ENCODE measurements at regions not wholly inside any gene's neighbourhood (a gene's known extent, or its start where the extent isn't known, plus 50 kb on each side); places are given as distances from the start of the nearest gene placed in this dataset.

DNA sequence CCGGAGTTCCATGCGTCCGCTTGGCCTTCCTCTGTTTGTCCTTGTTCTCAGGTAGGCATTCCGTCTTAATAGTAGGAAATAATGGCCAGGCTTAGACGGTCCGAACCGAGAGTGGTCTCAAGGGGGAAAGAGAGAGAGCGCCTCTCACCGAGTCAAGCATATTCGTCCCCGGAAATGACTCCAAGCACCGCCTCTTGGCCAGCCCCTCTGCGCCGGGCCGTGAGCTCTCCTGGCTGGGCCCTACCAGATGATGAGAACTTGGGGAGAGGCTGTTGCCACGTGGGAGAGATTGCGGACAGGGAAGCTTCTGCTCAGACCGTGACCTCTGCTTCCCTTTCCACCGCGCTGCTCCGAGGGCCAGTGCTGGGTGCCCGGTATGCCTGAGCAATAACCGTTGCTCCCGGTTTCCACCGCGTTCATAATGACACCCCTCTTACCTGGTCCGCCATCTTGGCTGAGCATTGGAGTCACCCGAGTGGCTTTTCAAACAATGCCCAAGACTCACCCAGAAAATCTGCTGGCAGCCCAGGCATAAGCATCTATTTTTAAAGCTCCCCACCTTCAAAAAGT lies 251.1 kb upstream of the SHH start:
- Histone ChIP-seq H3K27me3 (ENCODE audit: control insufficient read depth, insufficient read depth, low read length) (no peaks in the 10 kb centered on the region), H3K36me3 (ENCODE audit: control insufficient read depth, insufficient read depth, low read length) (no peaks in the 10 kb centered on the region), H3K27ac (ENCODE audit: low read length) (no peak overlapping the region), H3K4me3 (ENCODE audit: low read length) (no peak overlapping the region), H3K4me1 (ENCODE audit: control insufficient read depth, insufficient read depth, low read length) (peaks cover 12% of the 10 kb centered on the region), H3K9me3 (ENCODE audit: control insufficient read depth, low read depth, low read length) (no peaks in the 10 kb centered on the region)
- WGBS (ENCODE audit: insufficient coverage, low lambda C conversion rate) = no CpG with 5 or more reads among the region's 28 CpGs
- no peak for DNase-seq

DNA sequence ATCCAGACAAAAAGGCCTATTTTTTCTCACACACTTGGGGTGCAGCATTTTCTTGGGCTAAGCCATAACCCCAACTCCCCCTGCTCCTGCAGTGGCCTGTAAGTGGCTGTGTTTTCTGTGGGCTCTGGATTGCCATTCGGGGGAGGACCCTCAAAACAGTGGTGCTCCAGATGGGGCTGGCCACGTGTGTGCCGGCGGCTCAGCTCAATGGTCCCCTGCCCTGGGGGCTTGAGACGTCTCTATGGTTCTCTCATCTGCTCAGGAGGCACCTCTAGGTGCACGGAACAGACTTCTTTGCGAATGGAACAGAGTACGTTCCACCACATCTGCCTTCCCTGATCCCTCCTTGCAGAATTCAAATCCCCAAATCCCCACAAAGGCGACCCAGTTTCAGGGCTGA lies 250.0 kb upstream of the SHH start:
- Histone ChIP-seq H3K4me1 (ENCODE audit: control insufficient read depth, insufficient read depth, low read length) (peaks cover 12% of the 10 kb centered on the region), H3K4me3 (ENCODE audit: low read length) (no peak overlapping the region), H3K36me3 (ENCODE audit: control insufficient read depth, insufficient read depth, low read length) (no peaks in the 10 kb centered on the region), H3K27me3 (ENCODE audit: control insufficient read depth, insufficient read depth, low read length) (no peaks in the 10 kb centered on the region), H3K27ac (ENCODE audit: low read length) (no peak overlapping the region), H3K9me3 (ENCODE audit: control insufficient read depth, low read depth, low read length) (no peaks in the 10 kb centered on the region)
- no peak for DNase-seq
- no CpG with 5 or more reads among the region's 9 CpGs for WGBS (ENCODE audit: insufficient coverage, low lambda C conversion rate)

DNA sequence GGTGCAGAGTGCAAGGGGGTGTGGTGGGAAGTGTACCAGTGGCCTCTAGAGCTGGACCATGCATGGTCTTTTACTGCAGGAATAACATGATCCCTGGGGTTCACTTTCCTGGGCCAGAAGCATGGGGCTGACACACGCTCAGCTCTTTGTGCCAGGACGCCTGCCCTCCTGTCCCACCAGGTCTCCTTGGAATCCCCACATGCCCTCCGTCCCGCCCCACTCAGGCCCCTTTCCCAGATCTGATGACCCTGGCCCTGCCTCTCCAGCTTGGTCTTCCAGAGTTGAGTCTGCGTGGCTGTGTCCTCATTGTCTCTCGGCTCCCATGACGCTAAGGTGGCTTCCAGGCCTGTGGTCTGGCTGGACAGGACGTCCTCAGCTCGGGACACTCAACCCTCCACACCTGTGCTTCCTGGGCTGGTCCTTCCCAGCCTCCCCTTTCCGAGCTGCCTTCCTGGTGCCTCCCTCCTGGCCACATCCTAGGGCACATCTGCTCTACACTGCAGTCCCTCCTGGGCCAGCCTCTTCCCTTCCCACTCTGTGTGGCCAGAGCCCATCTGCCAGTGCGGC lies 249.5 kb upstream of the SHH start:
- Histone ChIP-seq H3K9me3 (ENCODE audit: control insufficient read depth, low read depth, low read length) (no peaks in the 10 kb centered on the region), H3K4me3 (ENCODE audit: low read length) (no peak overlapping the region), H3K27ac (ENCODE audit: low read length) (no peak overlapping the region), H3K36me3 (ENCODE audit: control insufficient read depth, insufficient read depth, low read length) (no peaks in the 10 kb centered on the region), H3K27me3 (ENCODE audit: control insufficient read depth, insufficient read depth, low read length) (no peaks in the 10 kb centered on the region), H3K4me1 (ENCODE audit: control insufficient read depth, insufficient read depth, low read length) (peaks cover 12% of the 10 kb centered on the region)
- 80% methylated on average over 1 of the region's 11 CpGs for whole genome bisulfite sequencing (ENCODE audit: insufficient coverage, low lambda C conversion rate)
- DNase-seq = no peak

DNA sequence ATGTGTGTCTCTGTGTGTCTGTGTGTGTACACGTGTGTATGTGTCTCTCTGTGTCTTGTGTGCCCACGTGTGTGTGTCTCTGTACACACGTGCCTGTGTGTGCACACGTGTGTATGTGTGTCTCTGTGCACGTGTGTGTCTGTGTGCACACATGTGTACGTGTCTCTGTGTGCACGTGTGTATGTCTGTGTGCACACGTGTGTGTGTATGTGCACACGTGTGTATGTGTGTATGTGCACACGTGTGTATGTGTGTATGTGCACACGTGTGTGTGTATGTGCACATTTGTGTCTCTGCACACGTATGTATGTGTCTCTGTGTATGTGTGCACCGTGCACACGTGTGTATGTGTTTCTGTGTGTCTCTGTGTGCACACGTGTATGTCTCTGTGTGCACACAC lies 248.7 kb upstream of the SHH start:
- Histone ChIP-seq H3K9me3 (ENCODE audit: control insufficient read depth, low read depth, low read length) (no peaks in the 10 kb centered on the region), H3K36me3 (ENCODE audit: control insufficient read depth, insufficient read depth, low read length) (no peaks in the 10 kb centered on the region), H3K4me3 (ENCODE audit: low read length) (no peak overlapping the region), H3K27ac (ENCODE audit: low read length) (no peak overlapping the region), H3K4me1 (ENCODE audit: control insufficient read depth, insufficient read depth, low read length) (peaks cover 11% of the 10 kb centered on the region), H3K27me3 (ENCODE audit: control insufficient read depth, insufficient read depth, low read length) (no peaks in the 10 kb centered on the region)
- WGBS (ENCODE audit: insufficient coverage, low lambda C conversion rate) = no CpG with 5 or more reads among the region's 15 CpGs
- no peak for DNase-seq

DNA sequence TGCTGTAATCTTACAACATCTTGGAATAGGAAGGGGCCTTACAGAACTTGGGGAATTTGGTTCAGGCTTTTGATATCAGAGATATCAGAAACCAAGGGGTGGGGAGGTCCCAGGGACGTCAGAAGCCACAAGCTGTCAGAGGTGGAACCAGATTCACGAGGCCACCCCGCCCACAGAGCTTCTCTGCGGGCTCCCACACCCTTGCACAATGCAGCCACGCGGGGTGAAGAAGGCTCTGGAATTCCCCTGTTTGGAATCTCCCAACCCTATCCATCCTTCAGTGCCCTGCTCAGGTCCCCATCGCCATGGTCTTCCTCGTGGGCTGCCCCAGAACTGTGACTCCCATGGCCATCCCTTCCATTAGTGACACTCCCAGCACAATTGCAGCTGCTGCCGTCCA lies 247.1 kb upstream of the SHH start:
- no peak overlapping the region for H3K4me3 ChIP-seq (ENCODE audit: low read length)
- no peaks in the 10 kb centered on the region for H3K36me3 ChIP-seq (ENCODE audit: control insufficient read depth, insufficient read depth, low read length)
- peaks cover under 1% of the 10 kb centered on the region for H3K4me1 ChIP-seq (ENCODE audit: control insufficient read depth, insufficient read depth, low read length)
- whole genome bisulfite sequencing (ENCODE audit: insufficient coverage, low lambda C conversion rate) = no CpG with 5 or more reads among the region's 9 CpGs
- DNase-seq = no peak
- H3K9me3 ChIP-seq (ENCODE audit: control insufficient read depth, low read depth, low read length) = no peaks in the 10 kb centered on the region
- H3K27ac ChIP-seq (ENCODE audit: low read length) = no peak overlapping the region
- H3K27me3 ChIP-seq (ENCODE audit: control insufficient read depth, insufficient read depth, low read length) = no peaks in the 10 kb centered on the region

DNA sequence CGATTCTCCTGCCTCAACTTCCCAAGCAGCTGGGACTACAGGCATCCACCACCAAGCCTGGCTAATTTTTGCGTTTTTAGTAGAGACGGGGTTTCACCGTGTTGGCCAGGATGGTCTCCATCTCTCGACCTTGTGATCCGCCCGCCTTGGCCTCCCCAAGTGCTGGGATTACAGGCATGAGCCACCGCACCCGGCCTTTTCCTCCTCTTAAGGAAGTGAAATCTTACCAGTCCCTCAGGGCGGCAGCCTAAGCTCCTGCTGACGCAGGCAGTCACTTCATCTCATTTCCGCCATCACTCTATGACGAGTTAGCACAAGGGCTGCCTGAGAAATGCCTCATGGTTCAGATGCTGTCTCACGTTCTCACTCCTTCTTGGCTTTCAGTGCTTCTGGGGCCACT lies 246.0 kb upstream of the SHH start:
- WGBS (ENCODE audit: insufficient coverage, low lambda C conversion rate) = no CpG with 5 or more reads among the region's 14 CpGs
- H3K4me3 ChIP-seq (ENCODE audit: low read length) = no peak overlapping the region
- H3K9me3 ChIP-seq (ENCODE audit: control insufficient read depth, low read depth, low read length) = no peaks in the 10 kb centered on the region

DNA sequence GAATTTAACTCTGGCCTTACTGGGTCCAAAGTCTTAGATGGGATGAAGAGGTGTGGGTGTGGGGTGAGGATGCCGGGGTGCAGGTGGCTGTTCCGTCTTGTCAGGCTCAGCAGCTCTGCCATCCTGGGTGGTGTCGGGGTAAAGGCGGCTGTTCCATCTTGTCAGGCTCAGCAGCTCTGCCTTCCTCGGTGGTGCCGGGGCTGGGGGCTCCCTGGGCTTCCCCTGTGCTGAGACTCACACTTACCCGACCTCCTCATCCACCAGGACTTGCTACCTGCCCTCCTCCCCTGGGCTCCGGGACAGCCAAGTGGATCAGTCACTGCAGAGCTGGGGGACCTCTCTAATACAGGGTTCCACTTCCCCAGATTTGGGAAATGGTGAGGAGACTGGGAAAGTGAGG lies 244.3 kb upstream of the SHH start:
- no peak for DNase-seq

More for the DNA sequence above, 246.0 kb upstream of the SHH start:
- no peaks in the 10 kb centered on the region for H3K27me3 ChIP-seq (ENCODE audit: control insufficient read depth, insufficient read depth, low read length)
- no peaks in the 10 kb centered on the region for H3K4me1 ChIP-seq (ENCODE audit: control insufficient read depth, insufficient read depth, low read length)
- no peak overlapping the region for H3K27ac ChIP-seq (ENCODE audit: low read length)
- no peaks in the 10 kb centered on the region for H3K36me3 ChIP-seq (ENCODE audit: control insufficient read depth, insufficient read depth, low read length)
- DNase-seq = no peak

DNA sequence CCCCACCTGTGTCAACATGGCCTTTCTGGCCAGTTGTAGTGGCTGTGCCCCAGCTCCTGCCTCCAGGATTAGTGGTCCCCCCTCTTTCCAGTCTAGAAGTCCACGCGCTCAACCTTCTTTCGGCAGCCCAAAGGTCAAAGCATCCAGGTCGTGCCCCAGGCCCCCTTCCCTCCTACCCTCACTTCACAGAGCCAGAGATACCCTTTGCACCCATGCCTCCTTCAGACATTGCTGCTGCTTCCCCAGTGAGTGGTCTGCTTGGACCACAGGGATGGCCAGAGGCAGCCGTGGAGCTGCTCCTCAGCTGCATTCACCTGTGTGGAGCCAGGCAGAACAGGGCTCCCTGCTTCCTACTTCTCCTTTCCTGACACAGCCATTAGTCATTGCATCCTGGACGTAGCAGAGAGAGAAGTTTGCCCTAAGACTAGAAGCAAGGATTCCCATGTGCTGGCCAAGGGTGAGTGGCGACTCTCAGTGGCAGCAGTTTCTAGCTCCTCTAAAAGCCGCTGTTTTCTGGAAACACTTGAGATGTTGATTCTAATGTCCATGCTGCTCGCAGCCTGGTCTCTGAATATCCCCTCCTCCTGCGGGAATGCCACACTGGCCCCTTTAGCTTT lies 243.1 kb upstream of the SHH start:
- DNase-seq = no peak
- H3K9me3 ChIP-seq (ENCODE audit: control insufficient read depth, low read depth, low read length) = no peaks in the 10 kb centered on the region
- WGBS (ENCODE audit: insufficient coverage, low lambda C conversion rate) = no CpG with 5 or more reads among the region's 10 CpGs
- no peaks in the 10 kb centered on the region for H3K36me3 ChIP-seq (ENCODE audit: control insufficient read depth, insufficient read depth, low read length)
- no peak overlapping the region for H3K4me3 ChIP-seq (ENCODE audit: low read length)
- H3K4me1 ChIP-seq (ENCODE audit: control insufficient read depth, insufficient read depth, low read length) = no peaks in the 10 kb centered on the region
- H3K27ac ChIP-seq (ENCODE audit: low read length) = no peak overlapping the region
- H3K27me3 ChIP-seq (ENCODE audit: control insufficient read depth, insufficient read depth, low read length) = no peaks in the 10 kb centered on the region

More for the DNA sequence above, 244.3 kb upstream of the SHH start:
- no peak overlapping the region for H3K4me3 ChIP-seq (ENCODE audit: low read length)
- WGBS (ENCODE audit: insufficient coverage, low lambda C conversion rate) = 100% methylated on average over 1 of the region's 8 CpGs
- no peak overlapping the region for H3K27ac ChIP-seq (ENCODE audit: low read length)
- H3K27me3 ChIP-seq (ENCODE audit: control insufficient read depth, insufficient read depth, low read length) = no peaks in the 10 kb centered on the region
- H3K4me1 ChIP-seq (ENCODE audit: control insufficient read depth, insufficient read depth, low read length) = no peaks in the 10 kb centered on the region
- no peaks in the 10 kb centered on the region for H3K36me3 ChIP-seq (ENCODE audit: control insufficient read depth, insufficient read depth, low read length)
- no peaks in the 10 kb centered on the region for H3K9me3 ChIP-seq (ENCODE audit: control insufficient read depth, low read depth, low read length)

DNA sequence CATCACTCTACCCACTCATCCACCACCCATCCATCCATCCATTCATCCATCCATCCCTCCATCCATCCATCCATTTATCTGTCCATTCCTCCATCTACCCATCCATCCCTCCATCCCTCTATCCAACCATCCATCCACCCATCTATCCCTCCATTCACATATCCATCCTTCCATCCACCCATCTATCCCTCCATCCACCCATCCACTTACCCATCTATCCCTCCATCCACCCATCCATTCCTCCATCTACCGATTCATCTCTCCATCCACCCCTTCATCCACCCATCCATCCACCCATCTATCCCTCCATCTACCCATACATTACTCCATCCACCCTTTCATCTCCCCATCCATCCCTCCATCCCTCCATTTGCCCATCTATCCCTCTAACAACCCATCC lies 239.6 kb upstream of the SHH start:
- H3K27ac ChIP-seq (ENCODE audit: low read length) = no peak overlapping the region
- H3K4me3 ChIP-seq (ENCODE audit: low read length) = no peak overlapping the region
- no peaks in the 10 kb centered on the region for H3K9me3 ChIP-seq (ENCODE audit: control insufficient read depth, low read depth, low read length)
- no peaks in the 10 kb centered on the region for H3K36me3 ChIP-seq (ENCODE audit: control insufficient read depth, insufficient read depth, low read length)
- H3K4me1 ChIP-seq (ENCODE audit: control insufficient read depth, insufficient read depth, low read length) = no peaks in the 10 kb centered on the region
- 91% methylated on average over 1 of the region's 1 CpG for WGBS (ENCODE audit: insufficient coverage, low lambda C conversion rate)
- no peak for DNase-seq
- no peaks in the 10 kb centered on the region for H3K27me3 ChIP-seq (ENCODE audit: control insufficient read depth, insufficient read depth, low read length)

DNA sequence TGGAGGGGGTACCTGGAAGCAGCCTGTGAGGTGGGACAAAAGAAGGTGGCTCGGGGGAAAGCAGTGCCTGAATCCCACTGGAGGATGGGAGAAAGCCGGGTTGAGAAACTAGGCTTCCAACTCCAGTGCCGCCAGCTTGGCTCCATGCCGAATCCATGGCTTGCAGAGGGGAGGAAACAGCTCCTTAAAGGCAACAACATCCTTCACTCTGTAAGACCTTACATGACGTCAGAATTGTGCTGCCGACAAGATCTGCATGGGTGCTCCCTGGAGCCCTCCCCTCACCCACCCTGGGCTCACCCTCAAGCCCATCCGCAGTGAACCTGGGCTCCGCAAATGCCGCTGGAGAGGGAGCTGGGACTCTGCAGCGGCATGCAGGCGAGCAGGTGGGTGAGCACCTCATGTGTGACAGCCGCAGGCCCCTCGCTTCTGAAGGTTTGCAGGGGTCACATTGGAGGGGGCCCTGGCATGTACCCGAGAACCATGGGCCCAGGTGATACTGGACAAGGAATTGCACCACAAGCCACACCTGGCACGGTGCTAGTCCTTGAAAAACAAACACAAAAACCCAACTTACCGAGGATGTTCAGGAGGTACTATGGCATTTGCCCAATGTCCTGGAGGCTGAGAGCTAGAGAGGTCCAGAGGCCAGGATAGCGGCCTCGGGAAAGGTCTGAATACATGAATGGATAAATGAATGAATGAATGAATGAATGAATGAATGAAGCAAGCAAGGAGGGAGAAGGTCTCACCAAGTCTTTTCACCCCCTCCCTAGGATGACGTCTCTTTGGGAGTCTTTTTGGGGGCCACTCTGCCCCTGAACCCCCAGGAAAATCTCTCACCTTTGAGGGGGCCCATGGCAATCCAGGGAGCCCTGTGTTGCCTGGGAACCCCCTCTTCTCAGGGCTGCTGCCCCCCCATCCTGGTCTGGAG lies 238.6 kb upstream of the SHH start:
- Histone ChIP-seq H3K36me3 (ENCODE audit: control insufficient read depth, insufficient read depth, low read length) (no peaks in the 10 kb centered on the region), H3K9me3 (ENCODE audit: control insufficient read depth, low read depth, low read length) (no peaks in the 10 kb centered on the region)
- 100% methylated on average over 2 of the region's 19 CpGs for WGBS (ENCODE audit: insufficient coverage, low lambda C conversion rate)

More for the DNA sequence above, 238.6 kb upstream of the SHH start:
- Histone ChIP-seq H3K4me1 (ENCODE audit: control insufficient read depth, insufficient read depth, low read length) (no peaks in the 10 kb centered on the region), H3K27ac (ENCODE audit: low read length) (no peak overlapping the region), H3K4me3 (ENCODE audit: low read length) (no peak overlapping the region), H3K27me3 (ENCODE audit: control insufficient read depth, insufficient read depth, low read length) (no peaks in the 10 kb centered on the region)
- DNase-seq = no peak
